HCT116 (cell line): ENCODE measurements at regions not wholly inside any gene's neighbourhood (a gene's known extent, or its start where the extent isn't known, plus 50 kb on each side); places are given as distances from the start of the nearest gene placed in this dataset.

ENCODE experiments used
- ATAC-seq: fragments of 200-7000 bp; cut with Tn5 transposase; 2 replicates; pipeline ENCODE4 v1.9.1; 2020; ENCODE audit warnings: mild to moderate bottlenecking, moderate library complexity
- BruUV-seq: library from RNA; stranded (reverse); fragments of 400-500 nt; replicated peaks from 2 replicates; lab custom pipeline; 2021; lab: Mats Ljungman, UMichigan
- CTCF ChIA-PET: fragments of 300-600 bp; sonication (Branson Sonifier 250); formaldehyde crosslinking; loops from one replicate; lab custom pipeline; 2021; ENCODE audit warnings: antibody characterized with exemption; lab: Charles Lee
- POLR2A ChIA-PET: fragments of 300-600, 350-600 bp; sonication (Branson Sonifier 250); formaldehyde crosslinking; loops from one replicate; lab custom pipeline; 2021; ENCODE audit warnings: antibody characterized with exemption; lab: Charles Lee
- RAD21 ChIA-PET, 2 experiments: fragments of 300-600 bp; sonication (Branson Sonifier 250); formaldehyde crosslinking; loops; one replicate each; lab custom pipeline; 2023; ENCODE audit warnings: low total read pairs in 2 of 2; ENCODE audit not compliant: uncharacterized antibody in 2 of 2, unreplicated experiment in 2 of 2, low non-redundant PET in 1 of 2; lab: Charles Lee
- DNase-seq: peaks from one replicate; pipeline ENCODE4 v3.0.0-alpha.2; 2010; ENCODE audit warnings: low read depth, low spot score
- H2AFZ ChIP-seq: fragments of 200-600 bp; shearing (Covaris generic), sonication (generic); 2 replicates; pipeline ENCODE4 v1.6.1; 2017; ENCODE audit warnings: low read depth, mixed run types, mixed read lengths, antibody characterized with exemption, low read length; ENCODE audit not compliant: poor library complexity, severe bottlenecking
- H3K27ac ChIP-seq: 2 replicates; pipeline ENCODE4 v1.5.1; 2012; ENCODE audit warnings: low read depth, low read length
- H3K27me3 ChIP-seq: fragments of 200-600 bp; sonication (generic); 2 replicates; pipeline ENCODE4 v1.6.1; 2016; ENCODE audit warnings: mixed run types, low read length, mixed read lengths; ENCODE audit not compliant: insufficient read depth
- H3K36me3 ChIP-seq, 2 experiments: fragments of 200-500 bp in 1 of 2; fragments of 200-600 bp in 1 of 2; sonication (Bioruptor generic) in 1 of 2; sonication (generic) in 1 of 2; 2 replicates each; pipeline versions ENCODE4 v1.5.1 to v1.6.1; 2014 to 2016; ENCODE audit warnings: low read length in 2 of 2, inconsistent platforms in 1 of 2, mixed read lengths in 1 of 2, mixed run types in 1 of 2; ENCODE audit not compliant: insufficient read depth in 2 of 2, control insufficient read depth in 1 of 2
- H3K4me1 ChIP-seq, 2 experiments: fragments of 200-600 bp in 1 of 2; sonication (generic) in 1 of 2; 2 replicates each; pipeline versions ENCODE4 v1.5.1 to v1.6.1; 2012 to 2017; ENCODE audit warnings: low read length in 2 of 2, inconsistent platforms in 1 of 2, mild to moderate bottlenecking in 1 of 2, mixed read lengths in 1 of 2, mixed run types in 1 of 2, moderate library complexity in 1 of 2; ENCODE audit not compliant: insufficient read depth in 2 of 2, control insufficient read depth in 1 of 2
- H3K4me2 ChIP-seq: fragments of 200-600 bp; sonication (generic); 2 replicates; pipeline ENCODE4 v1.6.1; 2017; ENCODE audit warnings: mixed run types, low read length, mixed read lengths
- H3K4me3 ChIP-seq, 2 experiments: fragments of 200-600 bp in 1 of 2; sonication (generic) in 1 of 2; replicated peaks in 1 of 2; 2 replicates each; pipeline ENCODE4 v1.5.1; 2011 to 2016; ENCODE audit warnings: low read length in 2 of 2, control low read depth in 1 of 2, low read depth in 1 of 2, mild to moderate bottlenecking in 1 of 2, mixed read lengths in 1 of 2, mixed run types in 1 of 2
- H3K79me2 ChIP-seq: fragments of 200-600 bp; sonication (generic); 2 replicates; pipeline ENCODE4 v1.6.1; 2017; ENCODE audit warnings: mild to moderate bottlenecking, mixed run types, low read length, moderate library complexity, mixed read lengths; ENCODE audit not compliant: insufficient read depth
- H3K9ac ChIP-seq: fragments of 200-600 bp; sonication (generic); 2 replicates; pipeline ENCODE4 v1.6.1; 2016; ENCODE audit warnings: low read length, mixed read lengths
- H3K9me2 ChIP-seq: fragments of 200-600 bp; sonication (generic), shearing (Covaris generic); 2 replicates; pipeline ENCODE4 v1.6.1; 2017; ENCODE audit warnings: mixed run types, mild to moderate bottlenecking, moderate library complexity; ENCODE audit not compliant: insufficient read depth
- H3K9me3 ChIP-seq, 2 experiments: fragments of 200-500 bp in 1 of 2; fragments of 200-600 bp in 1 of 2; sonication (Bioruptor generic) in 1 of 2; sonication (generic) in 1 of 2; 2 replicates each; pipeline ENCODE4 v1.6.1; 2014 to 2017; ENCODE audit warnings: low read length in 2 of 2, mixed read lengths in 2 of 2, inconsistent platforms in 1 of 2, low read depth in 1 of 2, mild to moderate bottlenecking in 1 of 2, mixed run types in 1 of 2, moderate library complexity in 1 of 2; ENCODE audit not compliant: control insufficient read depth in 1 of 2, insufficient read depth in 1 of 2
- H4K20me1 ChIP-seq: fragments of 200-600 bp; sonication (generic), shearing (Covaris generic); 2 replicates; pipeline ENCODE4 v1.6.1; 2017; ENCODE audit warnings: mixed run types, mild to moderate bottlenecking, moderate library complexity; ENCODE audit not compliant: insufficient read depth
- ATF3 ChIP-seq: IDR thresholded peaks from 2 replicates; pipeline ENCODE4 v1.6.1; 2012
- CBX3 ChIP-seq: IDR thresholded peaks from 2 replicates; pipeline ENCODE4 v1.6.1; 2012; ENCODE audit warnings: low read depth
- CEBPB ChIP-seq: IDR thresholded peaks from 2 replicates; pipeline ENCODE4 v1.6.1; 2012; ENCODE audit warnings: low read depth
- CTCF ChIP-seq, 3 experiments: fragments of 200-600 bp in 1 of 3; sonication (generic) in 1 of 3; IDR thresholded peaks in 2 of 3; conservative IDR thresholded peaks in 1 of 3; 2 replicates each; pipeline ENCODE4 v1.5.1; 2012 to 2017; ENCODE audit warnings: low read depth in 2 of 3, low read length in 2 of 3, antibody characterized with exemption in 1 of 3, borderline replicate concordance in 1 of 3, control low read depth in 1 of 3, mild to moderate bottlenecking in 1 of 3, mixed read lengths in 1 of 3, mixed run types in 1 of 3, moderate library complexity in 1 of 3; ENCODE audit not compliant: insufficient read depth in 1 of 3
- EGR1 ChIP-seq: IDR thresholded peaks from 2 replicates; pipeline ENCODE4 v1.6.1; 2012; ENCODE audit warnings: low read depth
- ELF1 ChIP-seq: IDR thresholded peaks from 2 replicates; pipeline ENCODE4 v1.6.1; 2012; ENCODE audit warnings: low read depth, borderline replicate concordance
- EZH2 ChIP-seq: fragments of 200-600 bp; sonication (generic); IDR thresholded peaks from 2 replicates; pipeline ENCODE4 v1.6.1; 2017; ENCODE audit warnings: antibody characterized with exemption, mixed run types
- EZH2phosphoT487 ChIP-seq: fragments of 200-600 bp; IDR thresholded peaks from 2 replicates; pipeline ENCODE4 v1.6.1; 2018; ENCODE audit warnings: antibody characterized with exemption, borderline replicate concordance
- FOSL1 ChIP-seq: IDR thresholded peaks from 2 replicates; pipeline ENCODE4 v1.6.1; 2012; ENCODE audit warnings: low read depth
- JUND ChIP-seq: IDR thresholded peaks from 2 replicates; pipeline ENCODE4 v1.6.1; 2012
- POLR2A ChIP-seq: IDR thresholded peaks from 2 replicates; pipeline ENCODE4 v1.7.0; 2011; ENCODE audit warnings: borderline replicate concordance; ENCODE audit not compliant: insufficient read depth, insufficient read length; ENCODE audit errors: extremely low read depth
- POLR2AphosphoS5 ChIP-seq: IDR thresholded peaks from 2 replicates; pipeline ENCODE4 v1.6.1; 2011; ENCODE audit warnings: mild to moderate bottlenecking, low read depth, low read length, moderate library complexity
- RAD21 ChIP-seq: IDR thresholded peaks from 2 replicates; pipeline ENCODE4 v1.6.1; 2012; ENCODE audit warnings: low read depth, mild to moderate bottlenecking
- REST ChIP-seq: IDR thresholded peaks from 2 replicates; pipeline ENCODE4 v1.6.1; 2012; ENCODE audit warnings: low read depth
- SP1 ChIP-seq: IDR thresholded peaks from 2 replicates; pipeline ENCODE4 v1.6.1; 2012; ENCODE audit warnings: low read depth
- SRF ChIP-seq: IDR thresholded peaks from 2 replicates; pipeline ENCODE4 v1.6.1; 2012; ENCODE audit warnings: low read depth
- TCF7L2 ChIP-seq: IDR thresholded peaks from 2 replicates; pipeline ENCODE4 v1.7.0; 2011; ENCODE audit warnings: borderline replicate concordance, inconsistent platforms; ENCODE audit not compliant: insufficient read depth, insufficient read length; ENCODE audit errors: extremely low read depth
- ZFX ChIP-seq: fragments of 450-650 bp; IDR thresholded peaks from 2 replicates; pipeline ENCODE4 v1.6.1; 2017
- intact Hi-C: fragments of 100-400 bp; cut with micrococcal nuclease; formaldehyde crosslinking; loops from 2 replicates; pipeline ENCODE4 v1.10.0; 2022

DNA sequence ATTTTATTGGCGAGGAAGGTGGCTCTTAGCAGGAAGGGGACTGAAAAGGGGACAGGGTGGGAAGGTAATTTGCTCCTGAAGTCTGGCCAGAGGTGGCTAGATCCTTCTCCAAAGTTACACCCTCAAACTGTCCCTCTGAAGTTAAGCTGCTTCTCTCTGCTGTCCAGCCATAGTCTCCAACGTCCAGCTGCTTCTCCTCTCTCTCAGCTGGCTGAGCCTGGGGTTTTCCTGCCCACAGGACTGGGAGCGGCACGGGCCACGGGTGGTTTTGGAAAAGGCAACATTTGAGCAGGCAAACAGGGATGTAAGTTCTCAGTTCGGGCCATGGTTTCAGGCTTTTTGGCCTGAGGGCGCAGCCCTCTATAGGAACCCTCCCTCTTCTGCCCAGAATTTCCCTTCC is 128.3 kb downstream of the YIPF5 start:
- intact Hi-C loops: no loop called here
- peaks cover 8% of the 10 kb centered on the region; the same call in 1 of the 2 replicates for H3K27me3 ChIP-seq
- H4K20me1 ChIP-seq: no peaks in the 10 kb centered on the region
- H3K4me2 ChIP-seq: no peak overlapping the region
- H3K27ac ChIP-seq: no peak overlapping the region
- H3K9me3 ChIP-seq: no peaks in the 10 kb centered on the region
- CTCF ChIA-PET: no interaction called here
- H3K9ac ChIP-seq: no peak overlapping the region
- BruUV-seq: no TSS peak
- no peak overlapping the region for H2AFZ ChIP-seq
- no peak for TF ChIP-seq ELF1
- TF ChIP-seq POLR2A: no peak
- TF ChIP-seq JUND: no peak
- TF ChIP-seq EGR1: no peak
- no peak for TF ChIP-seq POLR2AphosphoS5
- no peak for TF ChIP-seq RAD21
- TF ChIP-seq SRF: no peak
- TF ChIP-seq CTCF (IDR thresholded peaks at IDR 0.05 in 2 of 3, conservative IDR thresholded peaks at IDR 0.05 in 1 of 3; ENCODE audit: borderline replicate concordance in 1 of 3, insufficient read depth in 1 of 3, low read depth in 2 of 3, low read length in 2 of 3): no peak
- TF ChIP-seq CBX3: no peak
- TF ChIP-seq REST: no peak
- no peak for TF ChIP-seq ATF3
- no peak for TF ChIP-seq CEBPB
- TF ChIP-seq SP1: no peak
- no peak for TF ChIP-seq FOSL1
- TF ChIP-seq EZH2phosphoT487: no peak
- TF ChIP-seq ZFX: no peak
- TF ChIP-seq EZH2: no peak
- TF ChIP-seq TCF7L2: no peak
- RAD21 ChIA-PET: no interaction called here
- H3K79me2 ChIP-seq: no peaks in the 10 kb centered on the region
- no peak overlapping the region for H3K4me3 ChIP-seq
- POLR2A ChIA-PET: no interaction called here
- DNase-seq (no peak), ATAC-seq (no peak)
- H3K36me3 ChIP-seq: no peaks in the 10 kb centered on the region
- no peaks in the 10 kb centered on the region for H3K9me2 ChIP-seq
- H3K4me1 ChIP-seq: no peaks in the 10 kb centered on the region
